ENCODE measurements at regions not wholly inside any gene's neighbourhood (a gene's known extent, or its start where the extent isn't known, plus 50 kb on each side); places are given as distances from the start of the nearest gene placed in this dataset.
"Not testable (repeated sequence)": the region's sequence is repeated elsewhere in the genome, so short reads cannot be mapped to it uniquely, and the experiment has no call there.

- DNase-seq = no peak
These were observed 347.6 kb downstream of the PTPRC start for GRCh38 chr1:198986442-198986841.

GRCh38 chr1:199002661-199003060 is 363.8 kb downstream of the PTPRC start:
- DNase-seq = no peak

- no peak for DNase-seq
These were observed 368.6 kb downstream of the PTPRC start for GRCh38 chr1:199007423-199007822.

- DNase-seq = no peak
These were observed 370.6 kb downstream of the PTPRC start for GRCh38 chr1:199009447-199009846.

- no peak for DNase-seq
These were observed 371.7 kb downstream of the PTPRC start for GRCh38 chr1:199010492-199010891.

- peak; percentile 6 for DNase-seq
These were observed 372.1 kb downstream of the PTPRC start for GRCh38 chr1:199010933-199011332.

- DNase-seq = no peak
These were observed 377.0 kb downstream of the PTPRC start for GRCh38 chr1:199015799-199016198.

- DNase-seq = no peak
These were observed 379.8 kb downstream of the PTPRC start for GRCh38 chr1:199018471-199019135.

- no peak for DNase-seq
These were observed 381.2 kb downstream of the PTPRC start for GRCh38 chr1:199020051-199020450.

- DNase-seq = no peak
These were observed 382.1 kb downstream of the PTPRC start for GRCh38 chr1:199020904-199021303.

GRCh38 chr1:199029401-199029800 is 390.6 kb downstream of the PTPRC start:
- DNase-seq = peak; percentile 65

GRCh38 chr1:199029855-199030254 is 391.0 kb downstream of the PTPRC start:
- DNase-seq = peak; percentile 45

GRCh38 chr1:199030541-199030940 is 391.7 kb downstream of the PTPRC start:
- not testable (repeated sequence) for DNase-seq

GRCh38 chr1:199031170-199031569 is 392.3 kb downstream of the PTPRC start:
- not testable (repeated sequence) for DNase-seq

GRCh38 chr1:199032479-199032878 is 393.6 kb downstream of the PTPRC start:
- DNase-seq = not testable (repeated sequence)

GRCh38 chr1:199033661-199034060 is 394.8 kb downstream of the PTPRC start:
- no peak for DNase-seq

GRCh38 chr1:199038156-199038555 is 399.3 kb downstream of the PTPRC start:
- no peak for DNase-seq

- DNase-seq = no peak
These were observed 401.5 kb downstream of the PTPRC start for GRCh38 chr1:199040076-199040905.

- DNase-seq = no peak
These were observed 402.5 kb downstream of the PTPRC start for GRCh38 chr1:199041173-199041914.

- no peak for DNase-seq
These were observed 403.4 kb downstream of the PTPRC start for GRCh38 chr1:199042193-199042592.

- DNase-seq = no peak
These were observed 405.4 kb downstream of the PTPRC start for GRCh38 chr1:199044191-199044590.

GRCh38 chr1:199046618-199047017 is 407.8 kb downstream of the PTPRC start:
- peak; percentile 4 for DNase-seq

- peak; percentile 2 for DNase-seq
These were observed 415.9 kb downstream of the PTPRC start for GRCh38 chr1:199054694-199055093.

- no peak for DNase-seq
These were observed 418.5 kb downstream of the PTPRC start for GRCh38 chr1:199057322-199057721.
